NCI-H1105 treated with DMSO at 0.1 percent for 48 hours (cell line): ENCODE measurements at regions not wholly inside any gene's neighbourhood (a gene's known extent, or its start where the extent isn't known, plus 50 kb on each side); places are given as distances from the start of the nearest gene placed in this dataset.
"Not testable (repeated sequence)": the region's sequence is repeated elsewhere in the genome, so short reads cannot be mapped to it uniquely, and the experiment has no call there.

Experiments
- DNase-seq: peaks from one replicate; lab custom pipeline; 2025; lab: John Stamatoyannopoulos, UW

DNA sequence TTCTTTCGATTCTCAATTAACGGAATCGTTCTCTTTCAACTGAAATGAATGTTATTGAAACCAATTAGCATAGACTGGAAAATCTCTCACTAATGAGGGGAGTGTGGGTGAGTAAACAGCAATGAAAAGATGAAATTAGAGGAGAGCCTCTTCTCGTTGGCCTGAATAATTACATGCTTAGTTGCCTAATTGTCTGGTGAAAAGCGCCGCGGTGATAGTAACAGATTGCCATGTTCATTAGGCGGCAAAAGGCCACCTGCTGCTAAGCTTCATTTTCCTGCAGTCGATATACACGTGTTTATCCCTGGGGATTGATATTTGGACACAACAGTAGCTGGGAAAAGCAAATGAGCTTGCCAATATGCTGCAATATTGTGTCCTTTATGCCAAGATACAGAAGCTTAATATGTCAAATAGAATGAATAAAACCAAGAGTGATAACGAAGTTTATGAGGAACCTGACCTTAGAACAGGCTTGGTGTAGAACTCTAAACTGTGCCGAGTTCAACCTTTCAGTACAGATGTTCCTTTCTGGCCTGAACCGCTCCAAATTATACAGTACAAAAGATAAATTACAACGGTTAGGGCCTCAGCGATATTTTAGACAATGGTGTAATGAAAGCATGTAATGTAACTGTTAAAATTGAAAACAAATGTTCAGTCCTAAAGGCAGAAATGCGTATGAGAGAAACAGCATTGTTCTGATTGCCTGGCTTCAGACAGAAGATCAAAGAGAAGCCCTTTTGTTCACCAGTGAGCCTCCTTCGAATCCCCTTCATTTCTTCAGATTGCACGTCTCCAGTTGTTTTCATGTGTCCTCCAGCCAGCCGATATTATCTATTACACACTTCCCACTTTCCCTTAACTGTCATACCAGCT, 185.2 kb downstream of the SHOX2 start:
- peak; percentile 100 for DNase-seq

DNA sequence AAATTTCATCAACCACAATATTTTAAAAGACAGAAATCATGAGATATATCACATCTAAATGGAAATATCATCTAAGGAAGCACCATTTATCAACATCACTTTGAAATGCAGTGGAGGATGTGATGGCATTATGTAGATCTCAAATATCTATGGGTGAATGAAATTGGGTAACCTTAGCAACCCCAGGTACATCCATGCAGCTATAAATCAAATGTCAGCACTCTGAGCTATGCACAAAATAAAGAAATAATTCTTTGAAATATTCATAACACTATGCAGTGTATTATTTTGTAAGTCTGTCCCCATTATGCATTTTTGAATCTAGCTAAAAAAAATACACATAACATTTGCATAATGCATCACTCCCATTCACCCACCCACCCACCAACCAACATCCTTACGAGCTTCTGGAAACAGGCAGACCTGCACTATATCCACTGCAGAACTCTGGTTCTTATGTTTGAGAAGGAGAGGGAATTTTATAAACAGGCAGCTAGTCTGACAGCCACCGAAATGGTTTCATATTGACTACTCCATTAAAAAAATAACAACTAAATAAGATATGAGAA, 186.8 kb downstream of the SHOX2 start:
- no peak for DNase-seq

DNA sequence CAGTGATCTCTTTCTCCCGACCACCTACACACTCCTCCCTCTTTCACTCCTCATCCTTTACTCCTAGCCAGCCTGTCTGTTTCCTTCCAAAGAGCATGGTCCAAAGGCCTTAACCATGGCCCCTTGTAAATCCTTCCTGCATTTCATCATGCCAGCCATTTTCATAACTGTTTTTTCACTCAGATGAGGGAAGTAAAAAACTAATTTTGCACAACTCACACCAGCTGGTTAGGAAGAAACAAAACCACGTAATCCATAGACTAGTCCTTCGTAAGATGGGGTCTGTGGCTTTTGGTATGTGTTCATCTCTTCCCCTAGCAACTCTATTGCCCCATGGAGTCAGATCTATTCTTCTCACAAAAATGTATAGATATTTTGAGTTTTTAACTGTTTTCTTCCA, 187.8 kb downstream of the SHOX2 start:
- DNase-seq, result no peak

DNA sequence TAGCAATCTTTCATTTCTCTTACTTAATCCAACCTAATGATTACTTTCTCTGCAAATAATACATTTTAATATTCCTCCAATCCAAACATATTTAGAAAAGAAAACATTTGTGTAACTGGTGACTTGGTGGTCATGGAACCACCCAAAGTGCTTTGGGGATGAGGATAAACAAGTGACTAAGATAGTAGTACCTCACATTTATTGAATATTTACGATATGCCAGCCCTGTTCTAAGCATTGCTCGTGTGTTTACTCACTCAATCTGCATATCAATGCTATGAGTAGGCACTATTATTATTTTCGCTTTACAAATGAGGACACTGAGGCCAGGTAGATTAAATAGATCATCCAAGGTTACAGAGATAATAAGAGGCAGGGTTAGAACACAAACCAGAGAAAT, 189.5 kb downstream of the SHOX2 start:
- DNase-seq, result no peak

GRCh38 chr3:157914882-157915281, 191.3 kb downstream of the SHOX2 start:
- DNase-seq, result no peak

GRCh38 chr3:157913741-157914150, 192.5 kb downstream of the SHOX2 start:
- DNase-seq, result no peak

DNA sequence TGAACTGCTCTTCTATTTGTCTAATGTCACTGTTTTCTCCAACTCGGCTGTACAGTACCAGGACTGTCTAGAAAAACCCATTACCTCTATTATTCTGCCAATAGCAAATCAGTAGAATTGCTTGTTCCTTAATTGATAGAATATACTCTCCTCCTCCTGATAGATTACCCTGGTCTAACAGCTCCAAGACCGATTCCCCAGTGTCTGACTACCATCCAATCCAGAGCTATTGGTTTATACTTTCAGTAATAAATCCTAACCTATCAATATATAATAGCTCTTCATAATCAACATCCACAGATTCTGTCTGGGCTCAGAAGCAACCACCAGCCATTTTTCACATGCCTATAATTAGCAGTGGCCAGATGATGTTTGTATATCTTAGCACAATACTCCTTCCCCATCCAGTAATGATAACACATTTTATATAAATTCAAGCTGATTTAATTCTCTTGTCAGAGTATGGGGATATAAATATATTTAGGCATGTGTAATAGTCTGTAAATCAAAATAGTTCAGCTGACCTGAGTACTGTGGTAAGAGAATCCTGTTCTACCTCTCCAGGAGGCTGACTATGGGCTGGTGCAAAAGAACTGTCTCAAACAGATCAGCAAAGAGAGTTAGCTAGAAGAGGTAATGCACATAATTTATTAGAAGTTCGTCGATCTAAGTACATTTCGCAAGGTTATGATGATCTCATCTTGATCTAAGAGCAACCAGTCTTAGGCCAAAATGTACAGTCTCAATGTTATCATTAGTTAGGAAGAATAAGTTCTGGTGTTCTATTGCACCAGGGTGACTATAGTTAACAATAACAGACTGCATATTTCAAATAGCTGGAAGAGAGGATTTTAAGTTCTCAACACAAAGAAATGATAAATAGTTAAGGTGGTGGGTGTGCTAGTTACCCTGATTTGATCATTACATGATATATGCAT, 193.4 kb downstream of the SHOX2 start:
- no peak for DNase-seq

DNA sequence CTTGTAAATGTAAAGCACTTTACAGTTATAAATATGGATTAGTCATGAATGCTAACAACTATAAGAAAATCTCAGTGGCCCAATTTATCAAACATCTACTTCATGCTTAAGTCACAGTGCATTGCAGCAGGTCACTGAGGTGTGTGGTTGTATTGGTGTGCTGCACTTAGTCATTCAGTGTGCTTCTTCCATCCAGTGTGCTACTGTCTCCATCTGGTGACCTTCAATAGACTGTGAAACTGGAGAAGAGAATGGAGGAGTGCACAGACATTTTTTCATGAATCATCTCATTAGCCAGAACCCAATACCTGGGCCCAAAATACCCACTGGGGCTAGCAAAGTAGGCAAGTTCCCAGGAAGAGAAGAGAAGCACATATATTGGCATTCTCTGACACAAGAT, 199.6 kb downstream of the SHOX2 start:
- no peak for DNase-seq

DNA sequence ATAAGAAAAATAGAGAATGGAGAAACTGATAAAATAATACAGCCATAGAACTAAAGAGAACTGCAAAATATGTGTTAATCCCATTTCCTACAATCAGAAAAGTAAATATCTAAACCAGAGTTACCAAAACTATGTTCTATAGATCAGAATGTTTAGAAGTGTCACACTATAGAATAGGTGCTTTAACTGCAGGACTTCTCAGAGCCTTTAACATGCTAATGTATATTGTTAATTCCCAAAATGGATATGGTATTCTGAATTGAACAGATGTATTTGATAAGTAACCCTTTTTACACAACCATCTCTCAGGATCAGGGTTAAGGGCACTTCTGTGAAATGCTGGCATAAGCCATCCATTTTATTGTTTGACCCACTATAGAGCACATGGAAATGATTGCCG, 200.3 kb downstream of the SHOX2 start:
- DNase-seq, result no peak

GRCh38 chr3:157902680-157903079, 203.5 kb downstream of the SHOX2 start:
- DNase-seq, result not testable (repeated sequence)

DNA sequence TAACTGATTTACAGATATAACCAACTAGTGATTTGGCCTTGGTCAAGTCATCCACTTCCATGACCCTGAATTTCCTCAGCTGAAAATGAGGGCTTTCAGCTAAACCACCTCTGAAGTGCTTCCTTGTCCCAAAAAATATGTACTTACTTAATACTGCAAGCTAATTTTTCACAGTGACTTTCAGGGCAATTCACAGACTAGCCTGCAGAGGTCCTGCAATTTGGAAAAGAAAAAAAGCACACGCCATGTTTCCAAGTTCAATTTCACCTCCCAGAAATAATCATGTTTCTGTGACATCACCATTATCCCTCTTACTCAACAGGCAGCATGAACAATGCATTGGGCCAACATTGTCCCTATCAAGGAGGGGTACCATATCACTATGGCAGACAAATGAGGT, 218.2 kb downstream of the SHOX2 start:
- DNase-seq, result no peak

DNA sequence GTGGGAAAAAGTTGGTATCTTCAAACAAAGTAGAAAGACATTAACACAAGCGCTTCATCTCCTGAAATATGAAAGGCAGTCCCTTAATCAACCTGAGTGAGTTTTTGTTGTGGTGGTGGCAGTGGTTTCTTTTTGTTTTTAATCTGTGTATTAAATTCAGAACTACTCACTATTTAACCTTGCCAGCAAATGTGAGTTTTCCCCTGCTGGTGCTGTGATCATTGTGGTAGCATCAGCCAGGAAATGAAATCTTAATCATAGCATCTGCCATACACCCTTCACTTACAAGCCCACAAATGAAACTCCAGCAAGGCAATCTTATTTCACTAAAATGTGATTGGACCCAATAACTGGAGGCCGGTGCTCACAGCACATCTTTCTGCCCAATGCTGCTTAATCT, 229.7 kb downstream of the SHOX2 start:
- no peak for DNase-seq

DNA sequence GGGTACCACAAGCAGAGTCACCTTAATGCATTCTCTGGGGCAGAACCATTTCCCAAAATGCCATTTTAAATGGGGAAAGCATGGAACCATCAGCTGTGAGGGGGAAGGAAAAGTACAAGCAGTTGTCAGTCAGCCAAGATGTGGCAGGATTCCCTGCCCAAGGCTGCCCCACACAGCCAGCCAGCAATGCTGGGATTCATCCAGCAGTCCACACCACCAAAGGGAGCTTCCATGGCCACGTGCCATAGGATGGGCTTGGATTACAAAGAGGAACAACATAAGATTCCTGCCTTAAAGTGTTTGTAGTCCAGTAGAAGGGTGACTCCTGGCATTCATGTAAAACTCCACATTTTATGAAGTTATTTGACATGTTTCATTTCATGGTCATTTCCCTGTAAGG, 233.3 kb downstream of the SHOX2 start:
- peak; percentile 43 for DNase-seq

- DNase-seq, result peak; percentile 24
These were observed 234.3 kb downstream of the SHOX2 start for GRCh38 chr3:157871838-157872460.

GRCh38 chr3:157871248-157871647, 235.0 kb downstream of the SHOX2 start:
- no peak for DNase-seq

DNA sequence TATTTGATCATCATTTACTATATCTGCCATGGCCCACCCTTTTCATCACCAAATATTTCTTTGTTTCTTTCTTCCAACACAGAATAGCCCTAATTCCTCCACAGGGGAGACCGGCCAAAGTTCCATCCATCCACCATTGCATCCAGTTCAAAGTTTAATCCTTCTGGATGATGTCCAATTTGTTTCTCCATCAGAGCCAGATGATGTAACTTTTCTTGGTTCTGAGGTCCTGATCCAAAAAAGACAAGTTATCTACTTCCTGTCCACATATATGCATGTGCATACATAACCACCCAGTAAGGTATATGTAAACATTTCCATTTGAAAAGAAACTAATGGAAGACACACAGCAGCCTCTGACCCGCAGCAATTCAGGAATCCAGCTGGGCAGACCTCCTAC, 237.3 kb downstream of the SHOX2 start:
- no peak for DNase-seq

GRCh38 chr3:157868196-157868595, 238.0 kb downstream of the SHOX2 start:
- no peak for DNase-seq

DNA sequence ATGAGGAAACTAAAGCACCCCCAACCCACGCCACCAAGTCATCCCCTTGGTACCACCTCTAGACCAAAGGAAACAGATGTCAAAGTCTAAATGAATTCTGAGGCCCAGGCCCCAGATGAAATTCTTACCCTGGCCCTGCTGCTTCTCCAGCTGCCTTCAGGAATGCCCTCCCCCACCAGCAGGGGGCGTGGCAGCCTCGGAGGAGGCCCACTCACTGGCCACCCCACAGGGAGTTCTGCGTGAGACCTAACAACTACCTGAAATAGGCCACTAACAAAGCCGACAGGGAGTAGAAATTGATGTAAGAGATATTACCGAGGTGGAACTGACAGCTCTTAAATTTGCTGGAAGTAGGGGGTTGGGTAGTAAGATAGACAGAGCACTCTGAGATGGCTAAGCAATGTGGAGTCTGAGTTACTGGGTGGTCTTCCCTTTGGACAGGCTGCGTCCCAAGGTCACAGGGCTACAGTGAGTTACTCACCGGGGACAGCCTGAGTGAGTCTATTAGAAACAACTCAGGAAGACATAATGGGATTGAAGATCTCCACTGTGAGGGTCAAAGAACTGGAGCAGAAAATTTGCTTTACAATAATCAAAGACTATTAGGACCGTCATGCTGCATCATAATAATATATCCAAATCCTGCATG, 240.7 kb downstream of the SHOX2 start:
- no peak for DNase-seq

GRCh38 chr3:157861076-157861765, 245.0 kb downstream of the SHOX2 start:
- DNase-seq, result peak; percentile 64

DNA sequence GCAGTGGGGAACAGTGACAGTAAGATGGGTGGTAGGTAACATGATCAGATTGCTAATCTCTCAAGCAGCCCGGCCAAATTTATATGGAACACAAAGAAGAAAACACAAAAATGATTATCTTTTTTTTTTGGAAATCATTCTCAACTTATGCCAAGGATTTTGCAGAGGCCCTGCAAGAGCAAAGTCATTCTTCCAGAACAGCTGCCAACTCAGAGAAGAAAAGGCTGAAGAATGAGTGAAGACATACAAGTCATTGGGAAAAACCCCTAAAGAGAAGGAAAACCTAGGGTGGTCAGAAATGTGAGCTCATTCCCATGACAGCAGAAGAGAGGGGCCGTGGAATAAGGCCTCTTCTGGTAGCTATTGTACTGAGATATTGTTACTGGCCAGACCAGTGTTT, 246.7 kb downstream of the SHOX2 start:
- no peak for DNase-seq

DNA sequence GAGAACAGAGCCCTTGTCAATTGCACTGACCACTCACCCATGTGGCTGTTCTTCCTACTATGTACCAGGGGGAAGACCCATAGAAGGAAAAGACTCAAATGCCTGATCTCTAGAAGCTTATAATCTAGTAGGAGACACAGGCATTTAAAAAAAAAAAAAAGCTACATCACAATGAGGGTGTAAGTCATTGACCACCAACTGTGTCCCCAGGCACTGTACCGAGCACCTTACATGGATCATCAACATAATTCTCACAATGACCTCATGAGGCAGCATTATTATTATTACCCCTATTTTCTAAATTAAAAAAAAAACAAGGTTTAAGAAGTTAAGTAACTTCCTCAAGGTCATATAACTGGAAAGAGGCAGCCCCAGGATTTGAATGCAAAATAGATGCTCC, 247.4 kb downstream of the SHOX2 start:
- no peak for DNase-seq
